ENCODE measurements at regions not wholly inside any gene's neighbourhood (a gene's known extent, or its start where the extent isn't known, plus 50 kb on each side); places are given as distances from the start of the nearest gene placed in this dataset.

GRCh38 chr3:522888-523287, 326.3 kb downstream of the CHL1 start:
- TF ChIP-seq POLR2A (IDR thresholded peaks at IDR 0.05) (no peak), POLR2AphosphoS5 (IDR thresholded peaks at IDR 0.05) (no peak), EP300 (IDR thresholded peaks at IDR 0.05) (no peak)
- TF ChIP-seq, protein P1, sequence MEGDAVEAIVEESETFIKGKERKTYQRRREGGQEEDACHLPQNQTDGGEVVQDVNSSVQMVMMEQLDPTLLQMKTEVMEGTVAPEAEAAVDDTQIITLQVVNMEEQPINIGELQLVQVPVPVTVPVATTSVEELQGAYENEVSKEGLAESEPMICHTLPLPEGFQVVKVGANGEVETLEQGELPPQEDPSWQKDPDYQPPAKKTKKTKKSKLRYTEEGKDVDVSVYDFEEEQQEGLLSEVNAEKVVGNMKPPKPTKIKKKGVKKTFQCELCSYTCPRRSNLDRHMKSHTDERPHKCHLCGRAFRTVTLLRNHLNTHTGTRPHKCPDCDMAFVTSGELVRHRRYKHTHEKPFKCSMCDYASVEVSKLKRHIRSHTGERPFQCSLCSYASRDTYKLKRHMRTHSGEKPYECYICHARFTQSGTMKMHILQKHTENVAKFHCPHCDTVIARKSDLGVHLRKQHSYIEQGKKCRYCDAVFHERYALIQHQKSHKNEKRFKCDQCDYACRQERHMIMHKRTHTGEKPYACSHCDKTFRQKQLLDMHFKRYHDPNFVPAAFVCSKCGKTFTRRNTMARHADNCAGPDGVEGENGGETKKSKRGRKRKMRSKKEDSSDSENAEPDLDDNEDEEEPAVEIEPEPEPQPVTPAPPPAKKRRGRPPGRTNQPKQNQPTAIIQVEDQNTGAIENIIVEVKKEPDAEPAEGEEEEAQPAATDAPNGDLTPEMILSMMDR (IDR thresholded peaks at IDR 0.05), result no peak

Data from sigmoid colon (tissue), 4 donors.